Vagina (tissue), 2 donors: ENCODE measurements at regions not wholly inside any gene's neighbourhood (a gene's known extent, or its start where the extent isn't known, plus 50 kb on each side); places are given as distances from the start of the nearest gene placed in this dataset.

ENCODE experiments used
- CTCF ChIP-seq, 3 experiments: fragments of 450-650 bp in 2 of 3; fragments of 200-600 bp in 1 of 3; sonication (generic) in 1 of 3; IDR thresholded peaks; one replicate each; pipeline ENCODE4 v1.5.1; 2017 to 2019; ENCODE audit warnings: antibody characterized with exemption in 3 of 3, mild to moderate bottlenecking in 2 of 3, moderate library complexity in 2 of 3
- POLR2A ChIP-seq, 2 donors: fragments of 450-650 bp; IDR thresholded peaks; one replicate each; pipeline ENCODE4 v1.6.1; 2017; ENCODE audit warnings: antibody characterized with exemption in 2 of 2, mild to moderate bottlenecking in 2 of 2, moderate library complexity in 2 of 2
- POLR2AphosphoS5 ChIP-seq, 2 donors: sonication (generic); formaldehyde crosslinking; IDR thresholded peaks; one replicate each; pipeline ENCODE4 v1.9.0; 2017; ENCODE audit warnings: antibody characterized with exemption in 2 of 2, mild to moderate bottlenecking in 2 of 2, low read depth in 1 of 2; ENCODE audit not compliant: insufficient read depth in 1 of 2

- TF ChIP-seq CTCF (IDR thresholded peaks at IDR 0.05) (no peak), POLR2AphosphoS5 (IDR thresholded peaks at IDR 0.05; ENCODE audit: insufficient read depth in 1 of 2, low read depth in 1 of 2) (no peak), POLR2A (IDR thresholded peaks at IDR 0.05) (no peak)
Measured at GRCh38 chr20:61027218-61027617, 224.8 kb upstream of the CDH4 start.
